Cardiac muscle cell (in vitro differentiated cells and primary cell): ENCODE measurements at regions not wholly inside any gene's neighbourhood (a gene's known extent, or its start where the extent isn't known, plus 50 kb on each side); places are given as distances from the start of the nearest gene placed in this dataset.

Experiments used
- DNase-seq, 2 donors: peaks; one replicate each; pipeline versions ENCODE4 v3.0.0 to v3.0.0-alpha.2; 2010 to 2017; ENCODE audit warnings: low read depth in 1 of 2, low spot score in 1 of 2
- H3K27ac ChIP-seq: fragments of 200-600 bp; sonication (generic); 2 replicates; pipeline ENCODE4 v1.5.1; 2016
- H3K27me3 ChIP-seq: fragments of 200-600 bp; sonication (generic); 2 replicates; pipeline ENCODE4 v1.6.0; 2016; ENCODE audit warnings: control low read depth
- H3K36me3 ChIP-seq: fragments of 200-600 bp; sonication (generic); 2 replicates; pipeline ENCODE4 v1.5.1; 2016; ENCODE audit warnings: control low read depth
- H3K4me1 ChIP-seq: fragments of 200-600 bp; sonication (generic); 2 replicates; pipeline ENCODE4 v1.8.1; 2017; ENCODE audit warnings: low read depth, mild to moderate bottlenecking, mixed run types
- H3K4me3 ChIP-seq: fragments of 200-600 bp; sonication (generic); 2 replicates; pipeline ENCODE4 v1.5.1; 2016; ENCODE audit warnings: mild to moderate bottlenecking
- H3K9me3 ChIP-seq: fragments of 200-600 bp; sonication (generic); 2 replicates; pipeline ENCODE4 v1.5.1; 2017; ENCODE audit warnings: low read depth, mild to moderate bottlenecking, control low read depth
- TF ChIP-seq, protein P1 (sequence below): IDR thresholded peaks from 2 replicates; pipeline ENCODE4 v1.5.1; 2012; ENCODE audit warnings: low read depth, mild to moderate bottlenecking, low read length

DNA sequence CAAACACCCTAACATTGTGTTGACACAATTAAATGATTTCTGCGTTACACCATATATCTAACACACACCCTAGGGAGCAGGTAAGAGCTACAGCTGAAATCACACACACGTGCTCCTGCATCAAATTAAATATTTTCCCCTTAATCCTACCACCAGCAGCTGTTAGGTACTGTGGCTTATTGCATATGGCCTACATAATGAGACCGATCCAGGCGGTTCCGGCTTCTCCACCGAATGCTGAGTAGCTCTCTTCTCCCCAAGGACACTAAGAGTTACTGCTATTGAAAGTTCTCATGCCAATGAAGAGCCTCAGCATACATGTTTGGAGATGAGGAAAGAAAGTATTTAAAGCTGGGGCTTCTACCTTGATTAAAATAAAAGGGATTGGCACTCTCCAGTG is 472.2 kb upstream of the STXBP6 start:
- Histone ChIP-seq H3K4me1 (no peaks in the 10 kb centered on the region), H3K36me3 (no peaks in the 10 kb centered on the region), H3K27me3 (no peaks in the 10 kb centered on the region), H3K27ac (no peak overlapping the region), H3K4me3 (no peak overlapping the region), H3K9me3 (no peaks in the 10 kb centered on the region)
- DNase-seq, result no peak
- TF ChIP-seq, protein P1, sequence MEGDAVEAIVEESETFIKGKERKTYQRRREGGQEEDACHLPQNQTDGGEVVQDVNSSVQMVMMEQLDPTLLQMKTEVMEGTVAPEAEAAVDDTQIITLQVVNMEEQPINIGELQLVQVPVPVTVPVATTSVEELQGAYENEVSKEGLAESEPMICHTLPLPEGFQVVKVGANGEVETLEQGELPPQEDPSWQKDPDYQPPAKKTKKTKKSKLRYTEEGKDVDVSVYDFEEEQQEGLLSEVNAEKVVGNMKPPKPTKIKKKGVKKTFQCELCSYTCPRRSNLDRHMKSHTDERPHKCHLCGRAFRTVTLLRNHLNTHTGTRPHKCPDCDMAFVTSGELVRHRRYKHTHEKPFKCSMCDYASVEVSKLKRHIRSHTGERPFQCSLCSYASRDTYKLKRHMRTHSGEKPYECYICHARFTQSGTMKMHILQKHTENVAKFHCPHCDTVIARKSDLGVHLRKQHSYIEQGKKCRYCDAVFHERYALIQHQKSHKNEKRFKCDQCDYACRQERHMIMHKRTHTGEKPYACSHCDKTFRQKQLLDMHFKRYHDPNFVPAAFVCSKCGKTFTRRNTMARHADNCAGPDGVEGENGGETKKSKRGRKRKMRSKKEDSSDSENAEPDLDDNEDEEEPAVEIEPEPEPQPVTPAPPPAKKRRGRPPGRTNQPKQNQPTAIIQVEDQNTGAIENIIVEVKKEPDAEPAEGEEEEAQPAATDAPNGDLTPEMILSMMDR, result no peak

GRCh38 chr14:25521616-25522015 is 471.7 kb upstream of the STXBP6 start:
- TF ChIP-seq, protein P1, result no peak
- H3K27ac ChIP-seq, result no peak overlapping the region

DNA sequence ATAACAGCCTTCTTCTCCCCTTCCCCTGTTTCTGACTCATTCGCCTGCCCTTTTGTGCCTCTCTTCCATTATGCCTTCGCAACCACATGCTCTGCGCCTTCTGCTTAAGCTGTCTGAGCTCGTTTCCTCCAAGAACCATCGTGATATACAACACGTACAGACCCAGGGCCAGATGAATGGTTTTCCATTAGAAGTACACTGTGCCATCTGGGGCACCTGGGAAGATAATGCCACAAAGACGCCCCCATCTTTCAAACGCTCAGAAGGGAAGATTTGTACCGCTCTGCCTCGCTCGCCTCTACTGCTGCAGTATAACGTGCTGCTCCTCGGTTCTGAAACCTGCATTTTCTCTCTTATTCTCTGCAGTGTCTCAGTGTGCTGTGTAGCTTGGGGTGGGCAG is 470.9 kb upstream of the STXBP6 start:
- Histone ChIP-seq H3K27ac (no peak overlapping the region), H3K9me3 (no peaks in the 10 kb centered on the region), H3K4me3 (no peak overlapping the region), H3K36me3 (no peaks in the 10 kb centered on the region), H3K4me1 (no peaks in the 10 kb centered on the region), H3K27me3 (no peaks in the 10 kb centered on the region)
- TF ChIP-seq, protein P1, result no peak
- no peak for DNase-seq

More at GRCh38 chr14:25521616-25522015, 471.7 kb upstream of the STXBP6 start:
- Histone ChIP-seq H3K4me3 (no peak overlapping the region), H3K36me3 (no peaks in the 10 kb centered on the region), H3K4me1 (no peaks in the 10 kb centered on the region), H3K27me3 (no peaks in the 10 kb centered on the region), H3K9me3 (no peaks in the 10 kb centered on the region)
- no peak for DNase-seq

GRCh38 chr14:25518364-25518763 is 468.4 kb upstream of the STXBP6 start:
- no peak for DNase-seq
- no peaks in the 10 kb centered on the region for H3K36me3 ChIP-seq
- H3K4me1 ChIP-seq, result no peaks in the 10 kb centered on the region
- no peaks in the 10 kb centered on the region for H3K9me3 ChIP-seq
- no peak overlapping the region for H3K4me3 ChIP-seq
- H3K27ac ChIP-seq, result no peak overlapping the region
- TF ChIP-seq, protein P1, result no peak
- no peaks in the 10 kb centered on the region for H3K27me3 ChIP-seq

GRCh38 chr14:25516838-25517237 is 466.9 kb upstream of the STXBP6 start:
- H3K27me3 ChIP-seq, result no peaks in the 10 kb centered on the region

More at GRCh38 chr14:25516838-25517237, 466.9 kb upstream of the STXBP6 start:
- Histone ChIP-seq H3K9me3 (no peaks in the 10 kb centered on the region), H3K4me3 (no peak overlapping the region), H3K27ac (no peak overlapping the region), H3K36me3 (no peaks in the 10 kb centered on the region), H3K4me1 (no peaks in the 10 kb centered on the region)
- TF ChIP-seq, protein P1, result no peak
- DNase-seq, result no peak
